Adrenal gland (tissue), 9 donors: ENCODE measurements at regions not wholly inside any gene's neighbourhood (a gene's known extent, or its start where the extent isn't known, plus 50 kb on each side); places are given as distances from the start of the nearest gene placed in this dataset.

Experiments
- DNase-seq, 7 donors: peaks; one replicate each; pipeline ENCODE4 v3.0.0-alpha.2; 2019 to 2020
- H3K27ac ChIP-seq, 5 donors: fragments of 200-600 bp; sonication (generic) in 4 of 5; 1 replicate in 3 of 5; 2 replicates in 2 of 5; pipeline versions ENCODE4 v1.5.1 to v1.8.0; 2016 to 2020; ENCODE audit warnings: mild to moderate bottlenecking in 1 of 5
- H3K27me3 ChIP-seq: fragments of 200-600 bp; 2 replicates; pipeline ENCODE4 v1.8.0; 2021
- H3K36me3 ChIP-seq, 2 donors: fragments of 200-600 bp; replicated peaks in 1 of 2; 1 replicate in 1 of 2; 2 replicates in 1 of 2; pipeline versions ENCODE4 v1.5.1 to v1.8.0; 2018 to 2022
- H3K4me1 ChIP-seq, 2 donors: fragments of 200-600 bp; replicated peaks in 1 of 2; 1 replicate in 1 of 2; 2 replicates in 1 of 2; pipeline versions ENCODE4 v1.5.1 to v1.8.0; 2018 to 2021
- H3K4me3 ChIP-seq, 4 donors: fragments of 200-600 bp; sonication (generic) in 3 of 4; one replicate each; pipeline ENCODE4 v1.5.1; 2016 to 2018
- H3K9me3 ChIP-seq, 3 donors: fragments of 200-600 bp; sonication (generic) in 1 of 3; replicated peaks in 1 of 3; 1 replicate in 2 of 3; 2 replicates in 1 of 3; pipeline versions ENCODE4 v1.5.1 to v1.8.0; 2016 to 2021
- CTCF ChIP-seq, 6 experiments: fragments of 450-650 bp in 4 of 6; fragments of 200-600 bp in 2 of 6; sonication (generic) in 1 of 6; IDR thresholded peaks; 1 replicate in 5 of 6; 2 replicates in 1 of 6; pipeline versions ENCODE4 v1.5.1 to v1.8.0; 2016 to 2021; ENCODE audit warnings: antibody characterized with exemption in 6 of 6, mild to moderate bottlenecking in 2 of 6, moderate library complexity in 1 of 6
- POLR2A ChIP-seq, 2 donors: fragments of 450-650 bp; IDR thresholded peaks; one replicate each; pipeline ENCODE4 v1.6.1; 2017; ENCODE audit warnings: antibody characterized with exemption in 2 of 2, mild to moderate bottlenecking in 2 of 2, moderate library complexity in 1 of 2
- WGBS, 4 donors: extraction: QIAGEN DNeasy Blood & Tissue Kit in 2 of 4; methylation state at CpG; one replicate each; pipeline versions ENCODE4 v1.1.5 to v1.1.7; 2013 to 2017; 5-methylcytosine and 5-hydroxymethylcytosine counted together
- intact Hi-C, 2 donors: fragments of 100-400 bp; cut with DNase I; formaldehyde crosslinking; loops; one replicate each; pipeline versions ENCODE4 v1.14.1 to v1.15.0; 2022 to 2023
- donor health status: healthy with polysubstance abuse.
- donor health status: Bipolar disorder and iron deficiency.
- donor health status: DM: yes; HTN: yes; CAD: no.
- donor health status: DM: no; HTN: no; CAD: no.
- donor health status: DM: no; HTN: no; CAD: no.

GRCh38 chr10:29084681-29085307, 204.1 kb upstream of the LYZL1 start:
- no peaks in the 10 kb centered on the region for H3K36me3 ChIP-seq
- no peaks in the 10 kb centered on the region for H3K4me1 ChIP-seq
- TF ChIP-seq POLR2A (IDR thresholded peaks at IDR 0.05) (no peak), CTCF (IDR thresholded peaks at IDR 0.05) (no peak)
- 81 to 83% (median 81%) methylated on average over 8 of the region's 8 CpGs for WGBS, 4 donors
- no peaks in the 10 kb centered on the region for H3K9me3 ChIP-seq
- no peak overlapping the region for H3K4me3 ChIP-seq
- no peak for DNase-seq
- intact Hi-C loops: no loop called here
- H3K27ac ChIP-seq: no peak overlapping the region
- no peaks in the 10 kb centered on the region for H3K27me3 ChIP-seq

DNA sequence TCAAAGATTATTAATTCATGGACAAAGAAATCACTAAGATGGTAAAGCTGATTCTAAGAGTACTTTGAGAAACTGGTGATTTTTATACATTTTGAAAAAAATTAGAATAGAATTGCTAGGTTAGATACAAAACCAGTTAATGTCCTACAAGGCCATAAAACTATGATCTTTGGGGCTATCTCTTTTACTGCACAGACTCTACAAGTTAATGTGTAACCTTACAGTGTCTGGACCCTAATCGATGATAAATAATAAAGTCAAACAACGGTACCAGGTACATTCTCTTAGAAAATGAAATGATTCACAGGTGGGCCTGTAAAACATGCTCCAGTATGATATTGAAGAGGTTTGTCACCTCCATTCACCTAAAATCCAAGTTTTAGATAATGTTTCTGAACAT, 199.8 kb upstream of the LYZL1 start:
- Histone ChIP-seq H3K36me3 (no peaks in the 10 kb centered on the region), H3K4me3 (no peak overlapping the region), H3K4me1 (no peaks in the 10 kb centered on the region), H3K27me3 (no peaks in the 10 kb centered on the region), H3K27ac (no peak overlapping the region), H3K9me3 (no peaks in the 10 kb centered on the region)
- intact Hi-C loops: no loop called here
- no peak for TF ChIP-seq POLR2A (IDR thresholded peaks at IDR 0.05)
- no peak for DNase-seq
- WGBS, 4 donors: 87 to 92% (median 91%) methylated on average over 2 of the region's 2 CpGs

GRCh38 chr10:29096303-29096824, 192.5 kb upstream of the LYZL1 start:
- no peaks in the 10 kb centered on the region for H3K4me1 ChIP-seq
- no peaks in the 10 kb centered on the region for H3K27me3 ChIP-seq
- H3K27ac ChIP-seq: no peak overlapping the region
- H3K9me3 ChIP-seq: no peaks in the 10 kb centered on the region
- 63 to 88% (median 68%) methylated on average over 2 of the region's 2 CpGs for WGBS, 4 donors
- intact Hi-C loops: no loop called here
- H3K4me3 ChIP-seq: no peak overlapping the region
- H3K36me3 ChIP-seq: no peaks in the 10 kb centered on the region
- TF ChIP-seq CTCF (IDR thresholded peaks at IDR 0.05): no peak
- TF ChIP-seq POLR2A (IDR thresholded peaks at IDR 0.05): no peak
- no peak for DNase-seq

- 50 to 71% (median 56%) methylated on average over 1 of the region's 1 CpG for WGBS, 4 donors
- intact Hi-C loops: no loop called here
- Histone ChIP-seq H3K4me1 (no peaks in the 10 kb centered on the region), H3K27me3 (no peaks in the 10 kb centered on the region), H3K27ac (no peak overlapping the region), H3K4me3 (no peak overlapping the region), H3K36me3 (no peaks in the 10 kb centered on the region), H3K9me3 (no peaks in the 10 kb centered on the region)
- DNase-seq: no peak
- no peak for TF ChIP-seq POLR2A (IDR thresholded peaks at IDR 0.05)
- no peak for TF ChIP-seq CTCF (IDR thresholded peaks at IDR 0.05)
Measured at GRCh38 chr10:29098423-29098822, 190.4 kb upstream of the LYZL1 start.

DNA sequence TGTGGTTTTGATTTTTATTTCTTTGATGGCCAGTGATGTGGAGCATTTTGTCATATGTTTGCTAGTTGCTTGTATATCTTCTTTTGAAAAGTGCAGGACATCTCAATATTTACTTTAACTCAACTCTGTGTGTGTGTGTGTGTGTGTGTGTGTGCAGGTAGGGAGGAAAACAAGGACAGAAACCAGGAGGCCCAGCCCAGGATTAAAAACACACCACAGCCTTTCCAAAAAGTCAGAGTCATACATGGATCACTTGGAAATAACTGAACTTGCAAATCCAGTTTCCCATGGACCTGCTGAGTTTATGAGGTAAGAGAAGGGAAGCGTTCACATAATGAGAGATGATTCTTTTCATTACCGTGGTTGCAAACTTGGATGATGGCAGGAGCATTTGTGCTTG, 189.9 kb upstream of the LYZL1 start:
- no peak overlapping the region for H3K4me3 ChIP-seq
- no peaks in the 10 kb centered on the region for H3K27me3 ChIP-seq
- H3K27ac ChIP-seq: no peak overlapping the region
- DNase-seq: no peak
- 48 to 83% (median 62%) methylated on average over 2 of the region's 2 CpGs for WGBS, 4 donors
- intact Hi-C loops: no loop called here
- no peaks in the 10 kb centered on the region for H3K36me3 ChIP-seq
- H3K9me3 ChIP-seq: no peaks in the 10 kb centered on the region
- no peaks in the 10 kb centered on the region for H3K4me1 ChIP-seq
- no peak for TF ChIP-seq CTCF (IDR thresholded peaks at IDR 0.05)
- TF ChIP-seq POLR2A (IDR thresholded peaks at IDR 0.05): no peak
